HCT116 (cell line): ENCODE measurements at regions not wholly inside any gene's neighbourhood (a gene's known extent, or its start where the extent isn't known, plus 50 kb on each side); places are given as distances from the start of the nearest gene placed in this dataset.

ENCODE experiments used
- EZH2phosphoT487 ChIP-seq: fragments of 200-600 bp; IDR thresholded peaks from 2 replicates; pipeline ENCODE4 v1.6.1; 2018; ENCODE audit warnings: antibody characterized with exemption, borderline replicate concordance
- POLR2AphosphoS5 ChIP-seq: IDR thresholded peaks from 2 replicates; pipeline ENCODE4 v1.6.1; 2011; ENCODE audit warnings: mild to moderate bottlenecking, low read depth, low read length, moderate library complexity
- TCF7L2 ChIP-seq: IDR thresholded peaks from 2 replicates; pipeline ENCODE4 v1.7.0; 2011; ENCODE audit warnings: borderline replicate concordance, inconsistent platforms; ENCODE audit not compliant: insufficient read depth, insufficient read length; ENCODE audit errors: extremely low read depth
- TF ChIP-seq, protein P1 (sequence below), 3 experiments: fragments of 200-600 bp in 1 of 3; sonication (generic) in 1 of 3; IDR thresholded peaks in 2 of 3; conservative IDR thresholded peaks in 1 of 3; 2 replicates each; pipeline ENCODE4 v1.5.1; 2012 to 2017; ENCODE audit warnings: low read depth in 2 of 3, low read length in 2 of 3, antibody characterized with exemption in 1 of 3, borderline replicate concordance in 1 of 3, control low read depth in 1 of 3, mild to moderate bottlenecking in 1 of 3, mixed read lengths in 1 of 3, mixed run types in 1 of 3, moderate library complexity in 1 of 3; ENCODE audit not compliant: insufficient read depth in 1 of 3
- TF ChIP-seq, protein P2 (sequence below): IDR thresholded peaks from 2 replicates; pipeline ENCODE4 v1.6.1; 2012

DNA sequence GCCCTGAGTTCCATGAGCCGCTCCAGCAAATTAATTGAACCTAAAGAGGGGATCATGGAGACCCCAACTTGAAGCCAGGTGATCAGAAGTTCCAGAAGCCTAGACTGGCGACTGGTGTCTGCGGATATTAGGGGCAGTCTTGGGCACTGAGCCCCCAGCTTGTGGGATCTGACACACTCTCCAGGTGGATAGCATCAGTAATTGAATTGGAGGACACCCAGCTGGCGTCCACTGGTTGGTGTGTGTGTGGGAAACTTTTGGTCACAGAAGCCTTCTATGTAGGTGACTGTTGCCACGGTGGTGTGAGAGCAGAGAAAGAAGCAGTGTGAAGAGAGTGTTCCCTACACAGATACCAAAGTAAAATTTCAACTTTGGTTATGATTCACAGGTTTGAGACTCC is 106.0 kb upstream of the ADPGK start:
- TF ChIP-seq, protein P1, sequence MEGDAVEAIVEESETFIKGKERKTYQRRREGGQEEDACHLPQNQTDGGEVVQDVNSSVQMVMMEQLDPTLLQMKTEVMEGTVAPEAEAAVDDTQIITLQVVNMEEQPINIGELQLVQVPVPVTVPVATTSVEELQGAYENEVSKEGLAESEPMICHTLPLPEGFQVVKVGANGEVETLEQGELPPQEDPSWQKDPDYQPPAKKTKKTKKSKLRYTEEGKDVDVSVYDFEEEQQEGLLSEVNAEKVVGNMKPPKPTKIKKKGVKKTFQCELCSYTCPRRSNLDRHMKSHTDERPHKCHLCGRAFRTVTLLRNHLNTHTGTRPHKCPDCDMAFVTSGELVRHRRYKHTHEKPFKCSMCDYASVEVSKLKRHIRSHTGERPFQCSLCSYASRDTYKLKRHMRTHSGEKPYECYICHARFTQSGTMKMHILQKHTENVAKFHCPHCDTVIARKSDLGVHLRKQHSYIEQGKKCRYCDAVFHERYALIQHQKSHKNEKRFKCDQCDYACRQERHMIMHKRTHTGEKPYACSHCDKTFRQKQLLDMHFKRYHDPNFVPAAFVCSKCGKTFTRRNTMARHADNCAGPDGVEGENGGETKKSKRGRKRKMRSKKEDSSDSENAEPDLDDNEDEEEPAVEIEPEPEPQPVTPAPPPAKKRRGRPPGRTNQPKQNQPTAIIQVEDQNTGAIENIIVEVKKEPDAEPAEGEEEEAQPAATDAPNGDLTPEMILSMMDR (IDR thresholded peaks at IDR 0.05 in 2 of 3, conservative IDR thresholded peaks at IDR 0.05 in 1 of 3; ENCODE audit: borderline replicate concordance in 1 of 3, insufficient read depth in 1 of 3, low read depth in 2 of 3, low read length in 2 of 3): no peak
- TF ChIP-seq, protein P2, sequence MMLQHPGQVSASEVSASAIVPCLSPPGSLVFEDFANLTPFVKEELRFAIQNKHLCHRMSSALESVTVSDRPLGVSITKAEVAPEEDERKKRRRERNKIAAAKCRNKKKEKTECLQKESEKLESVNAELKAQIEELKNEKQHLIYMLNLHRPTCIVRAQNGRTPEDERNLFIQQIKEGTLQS: no peak
- no peak for TF ChIP-seq EZH2phosphoT487
- TF ChIP-seq POLR2AphosphoS5: no peak
- TF ChIP-seq TCF7L2: no peak
